HUES6 (cell line): ENCODE measurements at regions not wholly inside any gene's neighbourhood (a gene's known extent, or its start where the extent isn't known, plus 50 kb on each side); places are given as distances from the start of the nearest gene placed in this dataset.

Experiments
- H3K27ac ChIP-seq: 2 replicates; pipeline ENCODE4 v1.7.0; 2013; ENCODE audit warnings: low read depth, mild to moderate bottlenecking, low read length, inconsistent platforms
- H3K27me3 ChIP-seq: 2 replicates; pipeline ENCODE4 v1.6.1; 2013; ENCODE audit warnings: low read length; ENCODE audit not compliant: control insufficient read depth, insufficient read depth
- H3K36me3 ChIP-seq: 2 replicates; pipeline ENCODE4 v1.6.1; 2013; ENCODE audit warnings: low read length; ENCODE audit not compliant: control insufficient read depth, insufficient read depth
- H3K4me1 ChIP-seq: 2 replicates; pipeline ENCODE4 v1.6.1; 2013; ENCODE audit warnings: low read length; ENCODE audit not compliant: control insufficient read depth, insufficient read depth
- H3K4me3 ChIP-seq: 2 replicates; pipeline ENCODE4 v1.5.1; 2013; ENCODE audit warnings: low read depth, low read length
- H3K9ac ChIP-seq: one replicate; pipeline ENCODE4 v1.6.1; 2013; ENCODE audit warnings: mild to moderate bottlenecking, low read length
- H3K9me3 ChIP-seq: 2 replicates; pipeline ENCODE4 v1.6.1; 2013; ENCODE audit warnings: low read depth, low read length; ENCODE audit not compliant: control insufficient read depth, insufficient read depth

DNA sequence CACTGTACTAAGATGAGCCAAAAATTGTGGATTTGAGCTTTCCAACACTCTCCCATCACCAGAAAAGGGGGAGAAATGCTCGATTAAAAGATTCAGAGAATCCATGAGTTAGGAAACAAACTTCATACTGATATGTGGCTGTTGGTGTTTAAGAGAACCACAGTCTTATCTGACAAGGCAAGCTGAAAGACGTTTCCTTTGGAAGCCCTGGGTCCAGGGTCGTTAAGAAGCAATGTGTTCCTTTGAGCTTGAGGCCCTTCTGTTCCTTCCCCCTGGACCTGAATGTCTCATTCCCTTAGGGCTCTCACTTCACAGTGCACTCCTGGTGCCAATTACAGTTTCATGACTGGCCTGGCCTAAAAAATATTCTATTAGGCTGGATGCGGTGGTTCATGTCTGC is 524.8 kb upstream of the PPP2R3A start:
- no peak overlapping the region for H3K9ac ChIP-seq
- no peaks in the 10 kb centered on the region for H3K9me3 ChIP-seq
- H3K36me3 ChIP-seq = no peaks in the 10 kb centered on the region
- no peak overlapping the region for H3K27ac ChIP-seq
- H3K4me1 ChIP-seq = peaks cover 4% of the 10 kb centered on the region; the same call in 1 of the 2 replicates
- no peaks in the 10 kb centered on the region for H3K27me3 ChIP-seq
- no peak overlapping the region for H3K4me3 ChIP-seq

DNA sequence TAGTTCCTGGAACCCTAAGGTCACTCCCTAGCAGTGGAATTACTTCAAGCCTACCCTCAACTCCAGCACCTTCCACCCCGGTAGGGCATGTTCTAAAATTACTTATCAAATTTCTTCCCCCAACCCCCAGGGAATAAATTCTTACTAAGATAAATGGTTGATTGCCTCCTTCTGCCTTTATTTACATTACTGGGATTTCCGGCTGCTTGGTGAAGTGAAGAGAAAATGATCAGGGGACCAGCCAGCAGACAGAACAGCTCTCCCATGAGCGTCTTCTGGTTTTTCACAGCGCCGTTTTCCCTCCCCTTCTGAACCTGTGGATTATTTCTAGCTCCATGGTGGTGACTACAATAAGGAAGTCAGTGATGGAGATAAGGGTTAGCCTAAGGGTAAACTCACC is 521.5 kb upstream of the PPP2R3A start:
- Histone ChIP-seq H3K4me1 (peaks cover 4% of the 10 kb centered on the region; the same call in 1 of the 2 replicates), H3K27me3 (no peaks in the 10 kb centered on the region), H3K36me3 (no peaks in the 10 kb centered on the region), H3K27ac (no peak overlapping the region), H3K9me3 (no peaks in the 10 kb centered on the region), H3K9ac (no peak overlapping the region), H3K4me3 (no peak overlapping the region)

- Histone ChIP-seq H3K36me3 (no peaks in the 10 kb centered on the region), H3K9ac (no peak overlapping the region), H3K9me3 (no peaks in the 10 kb centered on the region), H3K27ac (no peak overlapping the region), H3K4me1 (0 out of 2 replicates have a peak, but pooled peaks cover under 1% of the 10 kb centered on the region), H3K27me3 (no peaks in the 10 kb centered on the region), H3K4me3 (no peak overlapping the region)
These were observed 518.0 kb upstream of the PPP2R3A start for GRCh38 chr3:135447483-135447882.

GRCh38 chr3:135448520-135448919 is 517.0 kb upstream of the PPP2R3A start:
- H3K27ac ChIP-seq = no peak overlapping the region
- no peak overlapping the region for H3K9ac ChIP-seq
- H3K9me3 ChIP-seq = no peaks in the 10 kb centered on the region
- no peak overlapping the region for H3K4me3 ChIP-seq
- H3K36me3 ChIP-seq = no peaks in the 10 kb centered on the region
- H3K27me3 ChIP-seq = no peaks in the 10 kb centered on the region
- H3K4me1 ChIP-seq = peaks cover 8% of the 10 kb centered on the region; the same call in 1 of the 2 replicates

GRCh38 chr3:135449046-135449445 is 516.5 kb upstream of the PPP2R3A start:
- Histone ChIP-seq H3K36me3 (no peaks in the 10 kb centered on the region), H3K9me3 (no peaks in the 10 kb centered on the region), H3K27ac (no peak overlapping the region), H3K27me3 (no peaks in the 10 kb centered on the region), H3K9ac (no peak overlapping the region), H3K4me3 (no peak overlapping the region), H3K4me1 (peaks cover 8% of the 10 kb centered on the region; the same call in 1 of the 2 replicates)

GRCh38 chr3:135451037-135451785 is 514.3 kb upstream of the PPP2R3A start:
- Histone ChIP-seq H3K9me3 (peaks cover 5% of the 10 kb centered on the region), H3K27me3 (no peaks in the 10 kb centered on the region), H3K36me3 (no peaks in the 10 kb centered on the region), H3K4me1 (peaks cover 14% of the 10 kb centered on the region), H3K4me3 (no peak overlapping the region), H3K27ac (no peak overlapping the region), H3K9ac (no peak overlapping the region)

DNA sequence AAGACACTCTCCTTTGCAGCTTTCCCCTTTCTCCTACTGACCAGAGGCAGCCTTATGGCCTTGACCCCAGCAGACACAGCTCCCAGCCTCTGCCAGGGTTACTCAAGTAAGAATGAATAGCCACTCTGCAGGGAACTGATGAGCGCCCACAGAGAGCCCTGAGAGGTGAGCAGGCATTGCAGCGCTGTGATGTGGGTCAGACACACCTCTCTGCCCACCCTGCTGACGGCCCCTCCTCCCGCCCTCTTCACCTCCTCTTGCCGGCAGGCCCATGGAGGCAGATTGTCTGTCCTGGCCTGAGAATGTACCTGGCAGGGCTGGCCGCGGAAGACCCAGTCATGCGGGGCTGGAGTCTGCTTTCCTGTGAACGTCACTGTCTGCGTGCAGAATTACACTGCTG is 512.6 kb upstream of the PPP2R3A start:
- no peaks in the 10 kb centered on the region for H3K27me3 ChIP-seq
- peaks cover 5% of the 10 kb centered on the region for H3K9me3 ChIP-seq
- peaks cover 17% of the 10 kb centered on the region for H3K4me1 ChIP-seq
- H3K36me3 ChIP-seq = no peaks in the 10 kb centered on the region
- H3K9ac ChIP-seq = no peak overlapping the region
- H3K27ac ChIP-seq = no peak overlapping the region
- no peak overlapping the region for H3K4me3 ChIP-seq

DNA sequence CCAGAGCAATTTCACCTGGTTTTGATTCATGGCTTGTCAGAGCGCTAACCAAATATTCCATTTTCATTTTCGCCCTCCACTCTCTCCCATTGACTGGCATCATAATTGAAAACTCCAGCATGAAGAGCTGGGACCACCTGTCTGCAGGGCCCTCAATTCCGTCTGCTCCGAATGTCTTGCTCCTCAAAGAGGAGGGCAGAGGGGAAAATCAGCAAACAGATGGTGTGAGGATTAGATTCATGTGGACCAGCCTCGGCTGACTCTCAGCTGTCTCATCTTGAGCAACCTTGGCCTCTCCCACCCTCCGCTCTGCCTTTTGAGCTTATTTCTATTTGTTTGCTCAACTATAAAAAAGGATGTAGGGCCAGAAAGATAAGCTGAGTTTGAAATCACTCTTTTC is 512.2 kb upstream of the PPP2R3A start:
- Histone ChIP-seq H3K27me3 (no peaks in the 10 kb centered on the region), H3K36me3 (no peaks in the 10 kb centered on the region), H3K4me3 (no peak overlapping the region), H3K9ac (no peak overlapping the region), H3K4me1 (peaks cover 17% of the 10 kb centered on the region), H3K27ac (no peak overlapping the region), H3K9me3 (peaks cover 5% of the 10 kb centered on the region)

- Histone ChIP-seq H3K27me3 (no peaks in the 10 kb centered on the region), H3K36me3 (no peaks in the 10 kb centered on the region), H3K9me3 (peaks cover 5% of the 10 kb centered on the region), H3K9ac (no peak overlapping the region), H3K4me1 (peaks cover 17% of the 10 kb centered on the region), H3K4me3 (no peak overlapping the region), H3K27ac (no peak overlapping the region)
These were observed 510.6 kb upstream of the PPP2R3A start for GRCh38 chr3:135454890-135455289.

DNA sequence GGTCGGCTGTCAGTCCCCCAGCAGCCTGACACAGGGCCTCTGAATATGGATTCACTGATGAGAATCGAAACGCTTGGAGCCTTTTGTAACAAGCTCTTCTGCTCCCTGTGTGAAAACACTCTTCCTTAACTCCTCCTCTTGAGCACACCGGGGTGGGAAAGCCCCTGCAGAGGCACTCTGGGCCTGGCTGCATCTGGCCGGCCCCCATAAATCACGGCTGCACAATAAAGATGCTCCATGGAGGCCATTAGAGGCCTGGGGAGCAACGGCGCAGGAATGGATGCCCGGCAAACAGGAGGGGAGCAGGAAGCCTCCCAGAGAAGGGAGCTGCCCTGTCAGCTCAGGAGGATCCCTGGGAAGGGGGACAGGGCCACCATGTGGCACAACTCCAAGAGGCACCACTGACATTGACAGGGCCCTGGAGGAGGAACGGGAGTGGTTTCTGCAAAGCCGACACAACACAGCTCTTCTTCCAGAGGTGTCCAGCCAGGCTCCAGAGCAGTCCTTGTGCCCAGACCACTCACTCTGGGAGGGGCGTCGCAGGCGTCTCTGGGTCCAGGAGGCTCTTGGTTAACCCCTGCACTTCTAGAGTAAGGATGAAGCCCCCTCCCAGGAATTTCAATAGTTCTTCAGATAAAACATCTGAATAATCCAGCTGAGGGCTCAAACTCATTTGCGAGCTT is 509.3 kb upstream of the PPP2R3A start:
- H3K27me3 ChIP-seq = no peaks in the 10 kb centered on the region
- peaks cover 5% of the 10 kb centered on the region for H3K9me3 ChIP-seq
- H3K4me3 ChIP-seq = peak overlapping the region; percentile 15; the same call in 1 of the 2 replicates
- no peak overlapping the region for H3K9ac ChIP-seq
- H3K4me1 ChIP-seq = peaks cover 17% of the 10 kb centered on the region
- H3K36me3 ChIP-seq = no peaks in the 10 kb centered on the region
- no peak overlapping the region for H3K27ac ChIP-seq

GRCh38 chr3:135458541-135459322 is 506.8 kb upstream of the PPP2R3A start:
- no peaks in the 10 kb centered on the region for H3K36me3 ChIP-seq
- H3K27ac ChIP-seq = no peak overlapping the region
- H3K9ac ChIP-seq = no peak overlapping the region
- no peak overlapping the region for H3K4me3 ChIP-seq
- H3K9me3 ChIP-seq = peaks cover 5% of the 10 kb centered on the region
- no peaks in the 10 kb centered on the region for H3K27me3 ChIP-seq
- H3K4me1 ChIP-seq = peaks cover 9% of the 10 kb centered on the region; the same call in 1 of the 2 replicates
